A673 (cell line): ENCODE measurements at regions not wholly inside any gene's neighbourhood (a gene's known extent, or its start where the extent isn't known, plus 50 kb on each side); places are given as distances from the start of the nearest gene placed in this dataset.

Experiments used
- BruUV-seq: library from RNA; stranded (reverse); fragments of 400-500 nt; replicated peaks from 2 replicates; lab custom pipeline; 2021; lab: Mats Ljungman, UMichigan
- CTCF ChIA-PET: fragments of 300-600 bp; sonication (Branson Sonifier 250); formaldehyde crosslinking; loops from one replicate; lab custom pipeline; 2022; ENCODE audit warnings: antibody characterized with exemption; lab: Charles Lee
- POLR2A ChIA-PET: fragments of 300-600 bp; sonication (Branson Sonifier 250); formaldehyde crosslinking; loops from one replicate; lab custom pipeline; 2022; ENCODE audit warnings: antibody characterized with exemption; ENCODE audit not compliant: low non-redundant PET; lab: Charles Lee
- DNase-seq: peaks from one replicate; pipeline ENCODE4 v3.0.0-alpha.2; 2015; ENCODE audit warnings: low spot score
- H3K27ac ChIP-seq: fragments of 200-600 bp; sonication (generic); 2 replicates; pipeline ENCODE4 v1.5.1; 2016; ENCODE audit warnings: mixed run types, low read depth, mild to moderate bottlenecking, mixed read lengths, antibody characterized with exemption, low read length; ENCODE audit not compliant: poor library complexity, severe bottlenecking
- H3K27me3 ChIP-seq: fragments of 200-600 bp; sonication (generic); replicated peaks from 2 replicates; pipeline ENCODE4 v1.6.1; 2017; ENCODE audit warnings: mixed run types, low read depth, mild to moderate bottlenecking, mixed read lengths, antibody characterized with exemption, low read length; ENCODE audit not compliant: insufficient read depth, poor library complexity
- H3K36me3 ChIP-seq: fragments of 200-600 bp; sonication (generic); 2 replicates; pipeline ENCODE4 v1.6.1; 2016; ENCODE audit warnings: mixed run types, mild to moderate bottlenecking, mixed read lengths, antibody characterized with exemption, low read length; ENCODE audit not compliant: insufficient read depth, poor library complexity, severe bottlenecking
- H3K4me1 ChIP-seq: fragments of 200-600 bp; sonication (generic); 2 replicates; pipeline ENCODE4 v1.6.1; 2017; ENCODE audit warnings: mixed run types, mild to moderate bottlenecking, mixed read lengths, antibody characterized with exemption, low read length; ENCODE audit not compliant: insufficient read depth, poor library complexity, severe bottlenecking
- H3K4me3 ChIP-seq: fragments of 200-600 bp; sonication (generic); 2 replicates; pipeline ENCODE4 v1.5.1; 2016; ENCODE audit warnings: low read depth, mixed run types, mild to moderate bottlenecking, mixed read lengths, low read length; ENCODE audit not compliant: poor library complexity, severe bottlenecking
- H3K9me3 ChIP-seq: fragments of 200-600 bp; sonication (generic); 2 replicates; pipeline ENCODE4 v1.6.1; 2016; ENCODE audit warnings: mixed run types, low read depth, mild to moderate bottlenecking, mixed read lengths, antibody characterized with exemption, low read length; ENCODE audit not compliant: poor library complexity, severe bottlenecking
- CTCF ChIP-seq: fragments of 300-800, 200-600 bp; sonication (generic); conservative IDR thresholded peaks from 2 replicates; pipeline ENCODE4 v1.5.1; 2017; ENCODE audit warnings: low read depth, mild to moderate bottlenecking, antibody characterized with exemption, low read length, moderate library complexity, mixed read lengths
- EZH2 ChIP-seq: fragments of 200-600 bp; sonication (generic); IDR thresholded peaks from 2 replicates; pipeline ENCODE4 v1.6.1; 2017; ENCODE audit warnings: borderline replicate concordance, low read depth, mild to moderate bottlenecking, mixed read lengths, antibody characterized with exemption, low read length; ENCODE audit not compliant: poor library complexity, severe bottlenecking
- intact Hi-C: fragments of 100-400 bp; cut with micrococcal nuclease; formaldehyde crosslinking; loops from one replicate; pipeline ENCODE4 v1.10.0; 2022; ENCODE audit not compliant: unreplicated experiment

DNA sequence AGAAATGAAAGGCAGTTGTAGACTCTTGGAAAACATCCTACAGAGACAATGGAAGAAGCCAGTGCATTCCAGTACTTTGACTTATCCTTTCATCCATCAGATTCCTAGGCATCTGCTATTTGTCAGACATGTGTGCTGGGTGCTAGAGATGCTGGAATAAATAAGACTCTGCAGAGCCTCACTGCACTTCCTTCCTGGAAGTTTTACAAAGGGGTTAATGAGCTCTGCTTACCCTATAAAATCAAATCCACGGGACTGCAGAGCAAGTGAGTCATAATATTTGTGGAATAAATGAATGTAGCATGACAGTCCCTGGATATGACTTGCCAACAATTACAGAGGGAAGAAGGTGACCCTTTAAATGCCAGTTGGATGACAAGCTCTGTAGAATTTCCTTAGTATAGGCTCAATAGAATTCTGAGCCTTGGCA, 52.7 kb upstream of the NPAS2 start:
- ChIA-PET CTCF (no interaction called here), POLR2A (interaction anchor here (0.6 kb wide), 1 partner anchor 18 kb away, joined by 3 read pairs; no protein-coding TSS in a partner anchor)
- H3K4me1 ChIP-seq: peaks cover 19% of the 10 kb centered on the region
- TF ChIP-seq CTCF (no peak), EZH2 (no peak)
- DNase-seq: peak; percentile 83
- no peak overlapping the region for H3K4me3 ChIP-seq
- no peaks in the 10 kb centered on the region for H3K9me3 ChIP-seq
- no peak overlapping the region for H3K27ac ChIP-seq
- H3K36me3 ChIP-seq: no peaks in the 10 kb centered on the region
- no TSS peak for BruUV-seq
- intact Hi-C loops: no loop called here
- H3K27me3 ChIP-seq: no peaks in the 10 kb centered on the region

DNA sequence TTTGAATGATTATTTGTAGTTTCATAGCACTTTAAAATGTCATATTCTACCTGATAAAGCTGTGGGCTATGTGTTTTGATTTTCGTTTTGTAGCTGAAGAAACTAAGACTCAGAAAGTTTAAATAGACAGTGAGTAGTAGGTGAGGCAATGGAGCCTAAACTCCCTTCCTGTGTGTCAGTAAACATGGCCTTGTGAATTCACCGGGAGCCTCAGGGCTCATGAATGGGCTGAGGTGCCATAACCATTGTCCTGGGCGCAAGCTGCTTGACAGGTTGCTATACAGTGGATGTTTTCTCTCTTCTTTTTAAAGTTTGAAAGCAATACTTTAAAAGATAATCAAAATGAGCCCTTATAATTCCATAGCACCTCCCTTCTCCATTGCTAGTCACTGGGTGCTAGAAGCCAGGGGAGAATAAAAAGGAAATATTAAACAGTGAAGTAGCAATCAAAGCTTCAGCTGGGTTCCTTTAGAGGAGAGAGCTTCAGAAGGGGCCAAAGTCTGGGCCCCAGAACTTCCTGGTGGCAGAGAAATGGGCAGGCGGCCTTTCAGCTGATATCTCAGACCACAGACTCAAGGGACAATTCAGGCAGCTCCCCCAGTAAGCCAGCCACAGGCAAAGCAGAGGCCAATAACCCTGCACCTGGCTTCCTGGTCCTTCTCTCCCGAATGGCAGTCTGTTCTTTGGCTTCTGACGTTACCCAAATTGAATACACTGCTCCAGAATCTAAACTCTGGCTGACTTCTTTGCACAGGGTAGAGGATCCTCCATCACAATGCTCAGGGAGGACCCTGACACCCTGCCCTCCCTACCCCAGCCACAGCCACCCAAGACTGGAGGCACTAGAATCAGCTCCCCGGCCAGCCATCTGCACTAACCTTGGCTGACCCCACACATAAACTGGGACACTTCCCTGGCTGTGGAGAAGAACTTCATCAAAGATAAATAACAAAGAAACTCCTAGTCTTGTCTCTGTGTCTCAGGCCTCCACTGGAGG, 51.8 kb upstream of the NPAS2 start:
- POLR2A ChIA-PET: no interaction called here

More for the DNA sequence above, 51.8 kb upstream of the NPAS2 start:
- CTCF ChIA-PET: interaction anchor here (0.5 kb wide), 1 partner anchor 205 kb away, joined by 3 read pairs; no protein-coding TSS in a partner anchor
- no peaks in the 10 kb centered on the region for H3K27me3 ChIP-seq
- H3K4me3 ChIP-seq: no peak overlapping the region
- H3K27ac ChIP-seq: no peak overlapping the region
- no peak for DNase-seq
- intact Hi-C loops: no loop called here
- H3K36me3 ChIP-seq: no peaks in the 10 kb centered on the region
- TF ChIP-seq EZH2 (no peak), CTCF (no peak)
- no TSS peak for BruUV-seq
- H3K9me3 ChIP-seq: no peaks in the 10 kb centered on the region
- H3K4me1 ChIP-seq: peaks cover 19% of the 10 kb centered on the region
